Activated CD4-positive, CD25-positive, alpha-beta regulatory T cell treated with anti-CD3 and anti-CD28 coated beads, Interleukin-2, amount 50 U/mL, for 72 hours (primary cell): ENCODE measurements at regions not wholly inside any gene's neighbourhood (a gene's known extent, or its start where the extent isn't known, plus 50 kb on each side); places are given as distances from the start of the nearest gene placed in this dataset.

Source experiments
- DNase-seq: peaks from one replicate; pipeline ENCODE4 v3.0.0; 2021

DNA sequence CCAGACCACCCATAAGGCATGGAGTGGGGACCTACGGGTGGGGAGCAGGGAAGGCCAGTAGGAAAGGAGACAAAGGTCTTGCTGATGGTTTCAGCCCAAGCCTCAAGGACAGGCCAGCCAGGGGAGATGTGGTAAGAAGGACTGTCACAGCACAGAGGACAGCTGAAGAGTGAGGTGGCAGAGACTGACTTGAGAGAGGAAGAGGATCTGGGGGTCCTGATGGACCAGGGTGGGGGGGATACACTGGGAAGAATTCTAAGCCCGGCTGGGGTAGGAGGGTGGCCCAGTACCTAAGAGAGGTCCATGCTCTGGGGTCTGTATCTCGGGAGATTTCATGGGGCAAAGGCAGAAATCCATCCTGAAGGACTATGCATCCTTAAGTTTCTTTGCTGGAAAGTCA, 66.1 kb upstream of the THY1 start:
- DNase-seq: peak; percentile 9

DNA sequence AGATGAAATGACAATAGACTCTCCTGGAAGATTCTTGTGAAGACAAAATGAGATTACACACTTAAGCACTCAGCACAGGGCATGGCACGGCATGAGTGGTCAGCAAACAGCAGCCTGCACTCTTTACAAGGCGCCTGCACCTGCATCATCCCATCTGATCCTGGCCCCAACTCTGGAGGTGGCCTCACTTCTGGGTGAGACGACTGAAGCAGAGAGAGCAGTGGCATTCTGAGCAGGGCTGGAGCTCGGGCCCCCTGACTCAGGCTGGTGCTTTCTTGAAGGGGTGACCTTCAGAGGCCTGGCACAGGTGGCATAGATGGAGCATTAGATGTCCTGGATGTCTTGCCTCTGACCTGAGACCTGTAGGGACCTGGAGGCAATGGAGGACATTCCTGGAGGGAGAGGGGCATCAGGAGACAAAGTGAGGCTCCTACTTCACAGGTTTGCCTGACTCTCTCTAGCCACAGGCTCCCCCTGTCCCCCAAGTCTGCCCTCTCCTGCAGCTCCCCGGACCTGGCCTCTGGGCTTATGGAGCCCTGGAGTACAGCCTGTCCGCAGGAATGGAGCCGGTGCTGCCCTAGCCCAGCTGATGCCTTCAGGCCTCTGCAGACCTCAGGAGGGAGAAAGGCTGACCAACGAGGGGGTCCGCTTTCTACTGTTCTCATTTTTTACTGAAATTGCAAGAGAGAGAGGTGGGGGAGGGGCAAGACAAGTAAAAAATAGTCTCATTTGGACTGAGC, 65.5 kb upstream of the THY1 start:
- peak; percentile 14 for DNase-seq

DNA sequence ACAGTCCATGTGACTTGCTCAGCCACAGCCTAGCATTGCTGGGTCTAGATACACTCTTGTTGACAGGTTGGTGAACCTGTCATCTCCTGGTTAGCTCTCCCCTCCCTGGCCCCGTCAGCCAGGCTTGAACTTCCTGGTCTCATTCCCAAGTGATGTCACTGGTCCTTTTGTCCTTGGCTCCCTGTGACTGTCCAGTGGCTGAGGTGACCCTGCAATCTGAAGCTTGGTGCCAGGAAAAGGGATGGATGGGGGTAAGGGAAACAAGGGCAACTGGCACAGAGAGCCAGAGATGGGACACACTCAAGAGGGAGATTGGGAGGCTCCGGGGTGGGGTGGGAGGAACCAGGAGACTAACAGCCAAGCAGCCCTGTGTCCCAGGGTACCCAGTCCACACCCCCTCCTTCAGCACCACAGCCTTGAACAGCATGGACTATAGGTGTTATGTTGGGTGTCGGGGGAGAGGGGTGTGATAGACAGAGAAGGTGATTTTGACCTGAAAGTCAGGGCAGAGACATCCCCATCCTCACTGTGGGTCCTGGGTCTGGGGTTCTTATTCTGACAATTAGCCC, 63.8 kb upstream of the THY1 start:
- DNase-seq: peak; percentile 8

DNA sequence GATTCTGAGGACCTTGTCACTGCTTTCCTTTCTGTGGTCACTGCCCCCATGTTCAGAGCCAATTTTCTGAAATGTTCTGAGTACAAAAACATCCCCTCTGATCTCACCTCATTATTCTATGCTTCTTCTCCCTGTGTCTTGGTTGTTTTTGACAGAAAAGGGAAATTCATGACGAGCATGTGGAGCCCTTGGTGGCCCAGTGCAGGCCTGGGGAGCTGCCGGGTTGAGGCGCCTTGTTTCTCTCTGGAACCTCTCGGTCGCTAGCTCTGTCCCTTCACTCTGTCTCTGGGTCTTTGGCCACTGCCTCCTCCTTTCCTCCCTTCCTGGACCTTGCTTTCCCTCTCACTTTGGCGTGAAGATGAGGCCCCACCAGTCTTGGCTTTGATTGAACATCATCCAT, 63.0 kb upstream of the THY1 start:
- no peak for DNase-seq

DNA sequence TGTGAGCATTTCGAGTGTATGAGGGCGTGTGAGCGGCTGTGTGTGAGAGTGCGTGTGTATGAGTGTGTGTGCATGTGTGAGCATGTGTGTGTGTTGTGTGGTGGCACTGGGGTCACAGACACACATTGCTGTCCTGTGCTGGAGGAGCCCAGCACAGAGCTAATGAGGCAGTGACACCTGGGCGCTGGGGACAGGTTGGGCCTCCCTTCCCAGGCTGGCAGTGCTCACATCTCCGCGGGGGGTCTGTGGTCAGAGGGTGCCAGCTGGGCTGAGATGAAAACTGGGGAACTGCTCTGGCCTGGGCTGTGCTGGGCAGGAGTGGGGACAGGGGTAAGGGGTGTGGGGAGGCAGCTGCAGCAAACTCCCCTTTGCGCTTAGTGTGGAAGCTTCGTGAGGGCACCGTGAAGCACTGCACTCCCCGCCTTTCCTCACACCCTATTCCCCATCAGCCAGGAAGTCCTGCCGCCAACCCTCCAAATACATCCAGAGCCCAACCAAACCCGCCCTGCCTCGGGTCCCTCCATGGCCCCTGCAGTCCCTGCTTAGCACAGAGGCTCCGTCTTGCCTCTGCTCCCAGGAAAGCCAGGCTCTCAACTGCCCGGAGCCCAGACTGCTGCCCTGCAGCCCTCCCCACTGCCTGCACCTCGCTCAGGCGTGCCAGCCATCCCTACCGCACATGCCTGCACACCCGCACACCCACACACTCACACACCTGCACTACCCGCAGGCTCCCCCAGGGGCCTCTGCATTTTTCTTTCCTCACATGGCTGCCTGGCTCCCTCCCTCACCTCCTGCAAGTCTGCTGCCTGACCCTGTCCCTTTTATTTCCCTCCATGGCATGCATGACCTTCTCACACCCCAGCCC, 62.0 kb upstream of the THY1 start:
- peak; percentile 27 for DNase-seq

DNA sequence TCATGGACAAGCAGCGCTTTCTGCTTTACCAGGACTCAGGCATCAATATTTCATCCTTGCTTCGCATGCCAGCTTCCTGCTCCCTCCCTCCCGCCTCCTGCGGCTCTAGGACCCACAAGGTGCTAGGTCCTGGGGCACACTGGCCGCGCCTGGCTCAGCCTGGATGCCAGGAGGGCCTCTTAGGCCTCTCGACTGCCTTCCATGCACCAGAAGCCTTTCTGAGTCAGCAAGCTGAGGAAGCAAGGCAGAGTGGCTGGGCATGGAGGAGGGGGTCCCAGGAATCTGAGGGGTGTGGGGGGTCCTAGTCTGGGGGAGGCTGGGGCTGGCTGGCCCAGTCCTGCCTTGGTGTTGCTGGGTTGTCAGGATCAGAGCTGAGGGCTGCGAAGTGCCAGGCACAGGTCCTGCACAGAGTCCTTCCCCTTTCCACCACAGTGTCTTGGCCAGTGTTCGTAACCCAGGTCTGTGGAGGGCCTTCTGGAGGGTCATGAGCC, 61.0 kb upstream of the THY1 start:
- peak; percentile 13 for DNase-seq

DNA sequence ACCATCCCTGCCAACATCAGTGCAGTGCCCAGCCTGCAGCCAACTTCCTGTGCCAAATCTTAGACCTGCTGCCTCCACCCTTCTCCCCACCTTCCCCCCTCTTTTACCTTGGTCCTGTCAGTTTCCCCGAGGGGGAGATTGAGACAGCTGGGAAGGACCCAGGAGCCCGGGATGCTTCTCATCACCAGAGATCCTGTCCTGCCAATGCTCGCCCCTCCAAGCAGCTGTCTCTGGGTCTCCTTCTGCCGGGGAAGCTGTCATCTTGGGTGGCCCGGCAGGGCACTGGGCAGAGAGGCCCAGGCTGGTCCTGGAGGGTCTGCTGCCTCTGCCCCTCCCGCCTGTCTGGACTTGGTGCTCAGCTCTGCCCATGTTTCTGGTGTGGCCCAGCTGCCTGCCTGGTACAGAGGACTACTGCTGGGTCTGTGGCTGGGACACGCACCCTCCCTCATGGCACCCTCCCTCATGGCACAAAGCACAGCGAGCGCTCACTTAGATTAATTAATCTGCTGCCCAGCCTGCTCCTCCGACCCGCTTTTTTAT, 60.4 kb upstream of the THY1 start:
- DNase-seq: peak; percentile 8

DNA sequence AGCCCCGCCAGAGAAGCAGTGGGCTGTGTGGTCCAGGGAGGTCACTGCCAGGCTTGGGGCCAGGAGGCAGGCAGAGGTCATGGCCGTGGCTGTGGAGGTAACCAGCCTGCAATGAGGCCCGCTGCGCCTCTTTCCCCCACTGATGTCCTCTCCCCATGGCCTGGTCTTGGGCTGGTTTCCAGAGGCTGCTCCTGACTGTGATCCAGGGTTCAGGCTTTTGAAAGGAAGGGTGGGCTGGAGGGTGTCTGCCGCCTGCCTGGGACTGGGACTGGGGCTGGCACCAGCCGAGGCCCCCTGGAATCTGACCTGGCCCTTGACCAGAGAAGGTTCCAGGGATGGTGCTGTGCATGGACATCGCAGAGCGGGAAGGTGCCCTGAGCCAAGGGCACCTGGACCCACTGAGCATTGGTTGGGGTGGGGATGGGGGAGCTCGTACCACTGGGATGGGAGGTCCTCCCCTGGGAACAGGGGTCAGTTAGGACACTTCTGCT, 59.6 kb upstream of the THY1 start:
- peak; percentile 17 for DNase-seq

DNA sequence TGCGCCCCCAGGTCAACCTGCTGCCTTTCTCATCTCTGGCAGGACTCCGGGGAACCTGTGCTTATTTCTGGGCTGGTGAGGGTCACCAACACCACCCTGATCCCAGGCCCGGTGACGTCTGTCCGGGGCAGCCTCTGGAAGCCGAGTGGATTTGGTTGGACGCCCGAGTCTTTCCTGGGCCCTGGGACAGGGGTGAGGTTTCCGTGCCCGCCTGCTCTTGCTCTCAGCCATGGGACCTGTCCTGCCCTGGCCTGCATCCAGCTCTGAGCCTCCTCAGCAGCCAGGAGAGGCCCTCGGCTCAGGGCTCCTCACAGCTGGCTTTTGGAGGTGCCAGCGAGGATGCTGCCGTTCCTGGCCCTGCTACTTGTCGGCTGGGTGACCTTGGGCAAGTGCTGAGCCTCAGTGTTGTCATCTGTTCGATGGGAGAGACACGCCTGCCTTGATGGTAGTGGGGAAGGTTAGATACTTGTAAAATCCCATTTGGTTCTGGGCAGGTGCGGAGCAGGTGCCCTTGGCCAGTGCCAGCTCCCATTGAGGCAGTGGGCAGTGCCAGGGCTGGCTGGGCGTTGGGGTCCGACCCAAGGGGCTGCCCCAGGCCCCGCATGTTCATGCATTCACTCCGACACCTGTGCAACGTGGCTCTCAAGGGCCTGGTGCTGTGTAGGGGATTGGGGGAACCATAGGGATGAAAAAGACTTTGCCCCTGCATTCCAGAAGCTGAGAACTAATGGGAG, 58.9 kb upstream of the THY1 start:
- DNase-seq: peak; percentile 28

DNA sequence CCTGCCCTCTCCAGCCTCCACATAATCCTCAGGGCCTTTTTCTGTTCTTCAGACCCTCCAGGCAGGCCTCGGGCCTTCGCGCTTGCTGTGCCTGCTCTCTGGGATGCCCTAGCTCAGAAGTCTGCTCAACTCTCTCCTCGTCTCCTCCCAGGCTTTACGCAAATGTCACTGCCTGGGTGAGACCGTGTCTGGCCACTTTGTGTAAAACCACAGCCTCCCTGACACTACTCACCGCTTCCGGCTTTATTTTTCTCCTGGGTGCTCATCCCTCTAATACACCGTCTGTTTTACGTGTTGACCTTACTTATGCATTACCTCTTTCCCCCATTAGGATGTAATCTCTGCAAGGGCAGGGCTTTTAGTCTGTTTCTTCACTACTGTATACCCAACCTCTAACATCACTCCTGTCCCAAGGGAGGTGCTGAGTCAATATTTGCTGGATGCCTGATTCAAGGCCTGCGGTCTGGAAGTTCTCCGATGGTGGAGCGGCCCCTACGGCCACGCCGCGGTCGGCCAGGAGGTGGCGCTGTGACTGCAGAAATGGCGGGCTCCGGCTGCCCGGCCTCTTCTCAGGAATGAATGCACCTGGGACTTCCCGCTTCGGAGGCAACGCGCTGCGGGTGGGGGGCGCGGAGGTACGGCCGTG, 58.2 kb upstream of the THY1 start:
- peak; percentile 83 for DNase-seq

DNA sequence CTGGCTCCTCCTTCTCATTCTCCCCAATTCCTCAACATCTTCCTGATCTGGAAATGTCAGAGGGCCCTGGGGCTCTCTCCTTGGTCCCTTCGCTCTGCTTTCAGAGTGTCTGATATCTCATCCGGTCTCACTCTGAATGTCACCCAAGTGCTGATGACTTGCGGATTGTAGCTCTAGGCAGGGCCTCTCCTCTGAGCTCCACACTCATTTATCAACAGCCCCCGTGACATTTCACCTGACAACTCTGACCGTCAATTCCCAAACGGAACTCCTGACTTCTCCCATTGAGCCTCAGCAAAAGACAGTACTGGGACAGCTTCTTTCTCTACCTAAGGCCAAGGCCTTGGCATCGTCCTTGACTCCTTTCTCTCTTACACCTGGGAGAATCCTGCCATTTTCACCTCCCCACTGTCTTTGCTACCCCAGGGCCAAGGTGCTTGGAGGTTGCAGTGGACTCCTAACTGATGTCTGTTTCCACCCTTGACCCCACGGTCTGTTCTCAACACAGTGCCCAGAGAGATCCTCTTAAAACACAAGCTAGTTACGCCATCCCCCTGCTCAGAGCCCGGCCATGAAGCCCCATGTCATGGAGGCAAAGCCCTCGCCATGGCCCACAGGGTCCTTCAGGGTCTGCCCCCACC, 57.5 kb upstream of the THY1 start:
- peak; percentile 26 for DNase-seq

DNA sequence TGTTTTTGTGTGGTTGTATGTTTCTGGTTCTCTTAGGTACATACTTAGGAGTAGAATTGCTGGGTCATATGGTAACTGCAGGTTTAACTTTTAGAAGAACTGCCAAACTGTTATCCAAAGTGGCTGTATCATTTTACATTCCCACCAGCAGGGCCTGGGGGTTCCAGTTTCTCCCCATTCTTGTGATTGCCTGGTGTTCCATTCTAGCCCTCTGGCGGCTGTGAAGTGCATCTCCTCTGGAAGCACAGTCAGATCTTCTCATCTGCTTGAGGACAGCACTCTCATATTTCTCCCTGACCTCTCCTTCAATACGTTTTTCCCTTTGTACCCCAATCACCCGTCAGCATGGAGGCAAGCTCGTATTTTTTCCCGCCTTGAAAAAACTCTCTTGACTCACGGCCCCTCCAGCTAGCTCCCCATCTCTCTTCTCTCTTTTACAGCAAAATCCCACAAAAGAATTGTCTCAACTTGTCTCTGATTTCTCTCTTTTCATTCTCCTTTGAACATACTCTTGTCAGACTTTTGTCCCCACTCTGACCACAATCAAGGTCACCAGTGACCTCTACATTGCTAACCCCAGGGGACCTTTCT, 56.8 kb upstream of the THY1 start:
- no peak for DNase-seq

DNA sequence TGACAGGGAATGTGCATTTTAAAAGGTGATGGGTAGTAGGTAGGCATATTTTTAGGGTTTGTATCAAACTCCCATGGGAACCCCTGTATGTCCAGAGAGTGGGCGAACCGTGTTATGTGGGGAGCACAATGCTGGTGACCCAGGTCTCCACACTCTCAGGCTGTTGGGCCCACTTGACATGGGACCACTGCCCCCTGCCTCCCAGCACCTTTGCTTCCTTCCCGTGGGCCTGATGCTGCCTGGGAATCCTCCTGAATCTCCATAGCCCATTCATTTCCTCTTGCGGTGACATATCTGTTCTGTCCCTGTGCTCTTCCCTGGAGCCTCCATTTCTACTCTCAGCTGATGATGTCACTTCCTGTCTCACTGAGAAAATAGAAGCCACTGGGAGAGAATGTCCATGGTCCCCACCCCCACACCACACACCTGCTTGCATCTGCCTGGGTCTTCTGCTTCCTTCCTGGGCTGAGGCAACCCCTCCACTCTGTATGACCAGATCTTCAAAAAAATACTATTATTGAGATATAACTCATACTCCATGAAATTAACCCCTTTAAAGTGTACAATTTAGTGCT, 55.8 kb upstream of the THY1 start:
- no peak for DNase-seq

DNA sequence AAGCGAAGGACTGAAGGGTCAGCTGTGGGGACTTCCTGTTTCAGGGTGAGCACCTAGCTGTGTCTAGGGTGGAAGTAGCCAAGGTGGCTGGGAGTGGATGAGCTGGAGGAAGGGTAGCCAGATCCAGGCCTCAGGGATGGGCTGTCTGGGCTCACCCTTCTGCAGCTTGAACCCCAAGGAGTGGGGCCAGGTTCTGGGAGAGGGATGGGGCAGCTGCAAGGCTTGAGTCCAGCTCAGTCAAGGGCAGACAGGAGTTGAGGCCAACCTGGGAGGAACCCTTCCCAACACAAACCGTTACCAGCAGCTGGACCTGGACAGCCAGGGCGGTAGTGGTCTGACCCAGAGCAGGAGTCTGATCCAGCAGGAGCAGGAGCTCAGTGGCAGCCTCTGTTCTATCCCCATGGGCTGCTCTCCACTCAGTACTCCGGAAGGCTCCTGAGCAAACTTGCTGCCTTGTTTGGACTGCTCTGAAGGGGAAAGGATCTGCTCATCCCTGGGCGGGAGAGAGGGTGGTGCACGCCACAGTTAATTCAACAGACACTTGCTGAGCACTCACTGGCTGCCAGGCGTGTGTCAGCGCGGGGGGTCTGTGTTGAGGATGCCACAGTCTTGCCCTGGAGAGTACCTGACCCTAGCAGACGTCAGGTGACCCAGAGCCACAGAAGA, 53.8 kb upstream of the THY1 start:
- DNase-seq: no peak

DNA sequence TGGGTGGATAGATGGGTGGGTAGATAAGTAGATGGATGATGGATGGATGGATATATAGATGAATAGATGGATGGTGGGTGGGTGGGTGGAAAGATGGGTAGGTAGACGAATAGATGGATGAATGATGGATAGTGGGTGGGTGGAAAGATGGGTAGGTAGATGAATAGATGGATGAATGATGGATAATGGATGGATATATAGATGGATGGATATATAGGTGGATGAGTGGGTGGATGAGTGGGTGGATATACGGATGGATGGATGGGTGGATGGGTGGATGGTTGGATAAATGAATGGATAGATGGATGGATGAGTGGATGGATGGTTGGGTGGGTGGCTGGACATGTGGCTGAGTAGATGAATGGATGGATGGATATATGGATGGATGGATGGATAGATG, 53.1 kb upstream of the THY1 start:
- DNase-seq: no peak

DNA sequence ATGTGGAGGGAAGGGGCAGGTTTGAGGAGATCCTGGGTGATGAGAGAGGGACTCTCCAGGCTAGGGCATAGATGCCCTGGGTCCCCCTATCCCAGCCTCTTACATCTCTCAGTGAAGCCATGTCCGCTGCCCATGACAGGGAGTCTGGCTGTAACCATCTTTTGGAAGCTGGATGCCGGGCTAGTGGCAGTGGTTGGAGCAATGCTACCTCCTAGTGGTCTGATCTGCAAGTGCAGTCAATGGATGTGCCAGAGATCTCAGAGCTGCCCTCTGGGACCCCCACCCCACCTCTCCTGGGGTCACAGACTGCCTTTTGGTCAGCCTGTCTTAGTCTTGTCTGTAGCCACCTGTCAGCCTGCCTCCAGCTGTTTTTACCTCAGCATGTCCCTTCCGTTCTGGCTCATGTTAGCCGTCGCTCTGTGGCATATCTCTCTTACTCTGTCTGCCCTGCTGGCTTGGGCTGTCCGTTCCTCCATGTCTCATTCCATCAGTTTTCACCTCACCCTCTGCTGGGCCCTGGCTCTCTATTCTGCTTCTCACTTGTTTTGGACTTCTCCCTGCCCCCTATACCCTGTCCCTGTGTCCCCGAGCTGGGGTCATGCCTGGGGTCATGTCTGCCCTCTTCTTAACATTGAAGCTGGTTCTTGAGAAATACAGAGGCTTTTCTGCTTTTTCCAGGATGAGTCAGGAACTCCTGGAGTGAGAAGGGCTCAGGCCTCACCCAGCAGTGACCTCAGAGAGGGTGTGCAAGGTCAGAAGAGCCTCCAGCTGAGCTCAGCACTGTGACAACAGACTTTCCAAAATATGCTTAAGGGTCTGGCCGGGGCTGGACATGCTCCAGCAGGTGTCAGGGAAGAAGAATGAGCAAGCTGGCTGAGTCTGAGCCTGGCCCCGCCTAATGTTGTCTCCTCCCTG, 52.0 kb upstream of the THY1 start:
- peak; percentile 47 for DNase-seq

DNA sequence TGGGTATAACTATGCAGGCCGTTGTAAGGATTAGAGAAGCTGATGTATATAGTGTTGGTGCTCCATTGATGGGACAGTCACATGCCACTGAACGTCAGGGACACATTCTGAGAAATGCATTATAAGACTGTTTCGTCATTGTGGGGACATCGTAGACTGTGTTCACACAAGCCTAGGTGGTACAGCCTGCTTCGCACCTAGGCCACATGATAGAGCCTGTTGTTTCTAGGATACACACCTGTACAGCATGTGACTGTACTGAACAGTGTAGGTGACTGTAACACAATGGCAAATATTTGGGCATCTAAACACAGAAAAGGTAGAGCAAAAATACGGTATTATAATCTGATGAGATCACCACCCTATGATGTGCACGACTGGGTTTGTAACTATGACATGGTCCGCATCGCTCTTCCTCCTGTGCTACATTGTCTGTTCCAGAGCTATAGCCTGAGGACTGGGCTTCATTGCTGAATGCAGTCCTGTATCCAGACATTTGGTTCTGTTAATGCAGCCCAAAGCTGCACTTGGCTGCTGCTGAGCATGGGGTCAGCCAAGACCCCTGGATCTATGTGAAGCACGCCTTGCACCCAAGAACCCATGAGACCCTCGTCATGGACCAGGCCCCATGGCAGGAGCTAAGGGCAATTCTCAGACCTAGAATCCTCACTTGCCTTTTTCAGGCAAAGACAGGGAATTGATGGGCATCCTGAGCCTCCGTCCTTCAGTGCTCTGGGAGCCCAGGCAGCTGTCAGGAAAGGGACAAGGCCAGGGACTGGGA, 51.1 kb upstream of the THY1 start:
- DNase-seq: no peak

DNA sequence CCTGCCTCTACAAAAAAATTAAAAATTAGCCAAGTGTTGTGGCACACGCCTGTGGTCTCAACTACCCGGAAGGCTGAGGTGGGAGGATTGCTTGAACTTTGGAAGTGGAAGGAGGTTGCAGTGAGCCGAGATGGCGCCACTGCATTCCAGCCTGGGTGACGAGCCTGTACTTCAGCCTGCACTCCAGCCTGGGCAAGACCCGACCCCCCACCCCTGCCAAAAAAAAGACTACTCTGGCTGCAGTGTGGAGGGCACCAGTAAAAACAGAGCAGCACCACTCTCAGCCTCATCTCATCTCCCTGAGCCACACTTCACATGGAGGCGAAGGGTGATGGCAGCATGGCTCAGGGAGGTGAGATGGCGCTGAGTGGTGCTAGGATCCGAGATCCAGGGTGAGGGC, 50.3 kb upstream of the THY1 start:
- no peak for DNase-seq
